GM12878 (cell line): ENCODE measurements at regions not wholly inside any gene's neighbourhood (a gene's known extent, or its start where the extent isn't known, plus 50 kb on each side); places are given as distances from the start of the nearest gene placed in this dataset.
"Not testable (repeated sequence)": the region's sequence is repeated elsewhere in the genome, so short reads cannot be mapped to it uniquely, and the experiment has no call there.

ENCODE experiments used
- ATAC-seq: fragments of 200-7000 bp; cut with Tn5 transposase; 3 replicates; pipeline ENCODE4 v1.9.1; 2020; ENCODE audit warnings: mild to moderate bottlenecking, moderate library complexity
- BruUV-seq: library from RNA; stranded (reverse); fragments of 400-500 nt; replicated peaks from 2 replicates; lab custom pipeline; 2021; lab: Mats Ljungman, UMichigan
- CTCF ChIA-PET: fragments of 300-600 bp; sonication (Branson Sonifier 250); formaldehyde crosslinking; extraction: SDS; loops from one replicate; lab custom pipeline; 2021; ENCODE audit warnings: inconsistent platforms; lab: Yijun Ruan, JAX
- POLR2A ChIA-PET: fragments of 350-600 bp; formaldehyde crosslinking; extraction: SDS; loops from one replicate; lab custom pipeline; 2021; ENCODE audit warnings: inconsistent platforms; lab: Charles Lee
- RAD21 ChIA-PET: fragments of 300-600 bp; sonication (Branson Sonifier 250); formaldehyde crosslinking; loops from one replicate; lab custom pipeline; 2023; ENCODE audit warnings: antibody characterized with exemption; ENCODE audit not compliant: unreplicated experiment; lab: Charles Lee
- SMC1A ChIA-PET: fragments of 300-600 bp; sonication (Branson Sonifier 250); formaldehyde crosslinking; loops from one replicate; lab custom pipeline; 2023; ENCODE audit not compliant: unreplicated experiment, uncharacterized antibody; lab: Charles Lee
- DNase-seq: peaks from one replicate; pipeline ENCODE4 v3.0.0-alpha.2; 2011; ENCODE audit warnings: low read depth, low spot score
- FAIRE-seq: peaks from 3 replicates; lab custom pipeline; 2011; peaks lifted over from hg19 to GRCh38; lab: Jason Lieb, UNC
- H2AFZ ChIP-seq: 2 replicates; pipeline ENCODE4 v1.6.0; 2011; ENCODE audit warnings: low read depth, low read length, control low read depth; ENCODE audit not compliant: control insufficient read depth
- H3K27ac ChIP-seq: 2 replicates; pipeline ENCODE4 v1.5.1; 2011; ENCODE audit warnings: control low read depth; ENCODE audit not compliant: control insufficient read depth, insufficient read depth
- H3K27me3 ChIP-seq, 2 experiments: replicated peaks in 1 of 2; 2 replicates each; pipeline versions ENCODE4 v1.6.0 to v1.6.1; 2011; ENCODE audit warnings: low read length in 1 of 2; ENCODE audit not compliant: control insufficient read depth in 2 of 2, insufficient read depth in 2 of 2
- H3K36me3 ChIP-seq, 2 experiments: 2 replicates each; pipeline ENCODE4 v1.5.1; 2011; ENCODE audit warnings: low read length in 1 of 2; ENCODE audit not compliant: control insufficient read depth in 2 of 2, insufficient read depth in 2 of 2
- H3K4me1 ChIP-seq: 2 replicates; pipeline ENCODE4 v1.6.1; 2011; ENCODE audit warnings: mild to moderate bottlenecking, low read length, moderate library complexity, mixed read lengths; ENCODE audit not compliant: control insufficient read depth, insufficient read depth
- H3K4me2 ChIP-seq: 2 replicates; pipeline ENCODE4 v1.6.0; 2011; ENCODE audit warnings: control low read depth; ENCODE audit not compliant: control insufficient read depth, insufficient read depth
- H3K4me3 ChIP-seq: fragments of 200-600 bp; sonication (generic); 2 replicates; pipeline ENCODE4 v1.5.1; 2016
- H3K79me2 ChIP-seq: 2 replicates; pipeline ENCODE4 v1.6.0; 2011; ENCODE audit warnings: low read length; ENCODE audit not compliant: control insufficient read depth, insufficient read depth
- H3K9ac ChIP-seq: 2 replicates; pipeline ENCODE4 v1.8.0; 2011; ENCODE audit warnings: low read length, control low read depth, mixed read lengths; ENCODE audit not compliant: control insufficient read depth, insufficient read depth
- H3K9me3 ChIP-seq: replicated peaks from 3 replicates; pipeline ENCODE4 v1.5.1; 2011; ENCODE audit warnings: mild to moderate bottlenecking, low read length; ENCODE audit not compliant: control insufficient read depth, insufficient read depth
- H4K20me1 ChIP-seq: 2 replicates; pipeline ENCODE4 v1.6.0; 2011; ENCODE audit not compliant: control insufficient read depth, insufficient read depth
- BMI1 ChIP-seq: fragments of 450-650 bp; IDR thresholded peaks from 2 replicates; pipeline ENCODE4 v1.6.1; 2016; ENCODE audit warnings: mild to moderate bottlenecking, moderate library complexity, borderline replicate concordance
- CREB1 ChIP-seq: IDR thresholded peaks from 2 replicates; pipeline ENCODE4 v1.6.1; 2012; ENCODE audit warnings: low read depth, mild to moderate bottlenecking, inconsistent platforms
- CREM ChIP-seq: IDR thresholded peaks from 2 replicates; pipeline ENCODE4 v1.6.1; 2014; ENCODE audit warnings: antibody characterized with exemption, low read depth
- EGR1 ChIP-seq, 2 experiments: IDR thresholded peaks; 1 replicate in 1 of 2; 2 replicates in 1 of 2; pipeline ENCODE4 v1.6.1; 2011 to 2012; ENCODE audit warnings: low read depth in 2 of 2, low read length in 2 of 2, borderline replicate concordance in 1 of 2, mild to moderate bottlenecking in 1 of 2, moderate library complexity in 1 of 2
- EZH2 ChIP-seq: IDR thresholded peaks from 2 replicates; pipeline ENCODE4 v1.6.1; 2012; ENCODE audit warnings: low read depth, mild to moderate bottlenecking, control low read depth, inconsistent platforms, low read length, borderline replicate concordance; ENCODE audit not compliant: control insufficient read depth
- FOXK2 ChIP-seq: fragments of 450-650 bp; IDR thresholded peaks from 2 replicates; pipeline ENCODE4 v1.6.1; 2017; ENCODE audit warnings: mild to moderate bottlenecking, moderate library complexity
- MXI1 ChIP-seq: fragments of 150-350 bp; IDR thresholded peaks from 2 replicates; pipeline ENCODE4 v1.6.1; 2011; ENCODE audit warnings: low read depth, mild to moderate bottlenecking, inconsistent platforms, low read length, improper control_type of control experiment
- MYB ChIP-seq: fragments of 150-350 bp; IDR thresholded peaks from 2 replicates; pipeline ENCODE4 v1.6.1; 2014; ENCODE audit warnings: mild to moderate bottlenecking, low read depth, low read length, borderline replicate concordance
- NFYB ChIP-seq: IDR thresholded peaks from 2 replicates; pipeline ENCODE4 v1.6.1; 2011; ENCODE audit warnings: low read depth, mild to moderate bottlenecking, low read length, improper control_type of control experiment, moderate library complexity; ENCODE audit not compliant: insufficient read depth
- NR2C1 ChIP-seq: fragments of 450-650 bp; IDR thresholded peaks from 2 replicates; pipeline ENCODE4 v1.6.1; 2017; ENCODE audit warnings: antibody characterized with exemption, mild to moderate bottlenecking, moderate library complexity
- POLR2A ChIP-seq: IDR thresholded peaks from 2 replicates; pipeline ENCODE4 v1.6.1; 2011; ENCODE audit warnings: low read depth, mild to moderate bottlenecking, low read length
- RCOR1 ChIP-seq: conservative IDR thresholded peaks from 2 replicates; pipeline ENCODE4 v1.6.1; 2012; ENCODE audit warnings: low read depth, low read length, improper control_type of control experiment
- RELA ChIP-seq: fragments of 450-650 bp; IDR thresholded peaks from 2 replicates; pipeline ENCODE4 v1.8.0; 2014; ENCODE audit warnings: borderline replicate concordance; ENCODE audit not compliant: partially characterized antibody
- SIX5 ChIP-seq: IDR thresholded peaks from 2 replicates; pipeline ENCODE4 v1.6.1; 2011; ENCODE audit warnings: mild to moderate bottlenecking, low read depth, low read length, moderate library complexity; ENCODE audit not compliant: severe bottlenecking
- SMAD5 ChIP-seq: IDR thresholded peaks from 2 replicates; pipeline ENCODE4 v1.6.1; 2016; ENCODE audit warnings: antibody characterized with exemption, low read depth
- SRF ChIP-seq, 2 experiments: IDR thresholded peaks; 2 replicates each; pipeline ENCODE4 v1.6.1; 2011; ENCODE audit warnings: low read depth in 2 of 2, low read length in 2 of 2, mild to moderate bottlenecking in 1 of 2, moderate library complexity in 1 of 2
- YY1 ChIP-seq: IDR thresholded peaks from 2 replicates; pipeline ENCODE4 v1.6.1; 2011; ENCODE audit warnings: low read depth, mild to moderate bottlenecking, low read length
- ZNF622 ChIP-seq: fragments of 450-650 bp; IDR thresholded peaks from 2 replicates; pipeline ENCODE4 v1.6.1; 2017; ENCODE audit warnings: mild to moderate bottlenecking, inconsistent platforms
- WGBS: methylation state at CpG from one replicate; pipeline ENCODE4 v1.1.6; 2016; ENCODE audit warnings: low lambda C conversion rate; ENCODE audit not compliant: insufficient replicate concordance, insufficient coverage; ENCODE audit errors: missing lambda C conversion rate; 5-methylcytosine and 5-hydroxymethylcytosine counted together
- in situ Hi-C: fragments of 300-500 bp; cut with MboI; formaldehyde crosslinking; loops from 9 replicates; pipeline ENCODE4 v1.14.3; 2018; ENCODE audit warnings: mixed read lengths
- intact Hi-C: fragments of 100-400 bp; cut with micrococcal nuclease; formaldehyde crosslinking; loops from one replicate; pipeline ENCODE4 v1.14.2; 2022; ENCODE audit not compliant: unreplicated experiment

DNA sequence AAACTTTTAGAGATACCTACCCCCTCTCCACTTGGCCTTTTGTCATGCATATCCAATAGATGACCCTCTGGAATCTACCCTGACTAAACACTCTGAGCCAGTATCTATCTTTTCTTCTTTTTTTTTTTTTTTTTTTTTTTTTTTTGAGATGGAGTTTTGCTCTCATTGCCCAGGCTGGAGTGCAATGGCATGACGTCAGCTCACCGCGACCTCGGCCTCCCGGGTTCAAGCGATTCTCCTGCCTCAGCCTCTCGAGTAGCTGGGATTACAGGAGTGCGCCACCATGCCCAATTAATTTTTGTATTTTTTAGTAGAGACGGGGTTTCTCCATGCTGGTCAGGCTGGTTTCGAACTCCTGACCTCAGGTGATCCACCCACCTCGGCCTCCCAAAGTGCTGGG, 50.8 kb upstream of the GRIN2B start:
- DNase-seq, H3K27ac ChIP-seq, H3K4me1 ChIP-seq, H3K9ac ChIP-seq, FAIRE-seq, POLR2A ChIA-PET, ATAC-seq, H3K9me3 ChIP-seq, H3K4me2 ChIP-seq, BruUV-seq, in situ Hi-C loops, intact Hi-C loops, H2AFZ ChIP-seq, SMC1A ChIA-PET, H3K27me3 ChIP-seq, H4K20me1 ChIP-seq, H3K36me3 ChIP-seq, RAD21 ChIA-PET, H3K4me3 ChIP-seq, H3K79me2 ChIP-seq: not testable (repeated sequence)
- WGBS, result 37% methylated on average over 10 of the region's 11 CpGs
- CTCF ChIA-PET, result interaction anchor here (1.4 kb wide), 1 partner anchor 153 kb away, joined by 3 read pairs; no protein-coding TSS in a partner anchor

DNA sequence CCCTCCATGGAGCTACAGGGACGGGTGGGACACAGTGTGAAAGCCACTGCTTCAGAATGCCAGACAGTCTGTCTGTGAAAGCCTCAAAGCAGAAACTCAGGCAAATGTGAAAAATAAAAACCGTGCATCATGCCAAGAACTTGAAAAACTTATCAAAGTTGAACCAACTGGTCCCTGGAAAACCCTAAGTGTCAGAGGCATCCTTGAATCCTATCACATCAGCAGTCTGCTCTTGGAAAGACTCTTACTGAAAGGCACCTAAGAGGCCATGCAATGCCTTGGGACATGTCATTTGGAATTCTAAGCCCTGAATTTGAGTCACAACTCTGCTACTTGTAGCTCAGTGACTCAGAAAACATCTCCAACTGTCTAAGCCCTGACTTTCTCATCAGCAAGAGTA, 62.4 kb upstream of the GRIN2B start:
- Histone ChIP-seq H3K36me3 (no peaks in the 10 kb centered on the region), H2AFZ (no peak overlapping the region), H3K27ac (no peak overlapping the region), H3K4me3 (no peak overlapping the region), H3K79me2 (no peaks in the 10 kb centered on the region), H3K9ac (no peak overlapping the region), H3K4me1 (no peaks in the 10 kb centered on the region), H3K9me3 (no peaks in the 10 kb centered on the region), H4K20me1 (no peaks in the 10 kb centered on the region), H3K27me3 (no peaks in the 10 kb centered on the region), H3K4me2 (no peak overlapping the region)
- DNase-seq, result no peak
- no peak for ATAC-seq
- BruUV-seq, result no TSS peak
- ChIA-PET POLR2A (no interaction called here), CTCF (no interaction called here), SMC1A (no interaction called here), RAD21 (no interaction called here)
- TF ChIP-seq CREM (no peak), EZH2 (no peak), FOXK2 (no peak), RELA (no peak), SRF (IDR thresholded peaks at IDR 0.05; ENCODE audit: low read depth in 2 of 2, low read length in 2 of 2) (no peak), EGR1 (IDR thresholded peaks at IDR 0.05; ENCODE audit: borderline replicate concordance in 1 of 2, low read depth in 2 of 2, low read length in 2 of 2) (no peak), MXI1 (no peak), YY1 (no peak), NFYB (no peak), POLR2A (no peak), NR2C1 (no peak), SMAD5 (no peak), MYB (no peak), RCOR1 (no peak), CREB1 (no peak), ZNF622 (no peak), SIX5 (no peak), BMI1 (no peak)
- whole genome bisulfite sequencing, result 28% methylated on average over 2 of the region's 2 CpGs
- no peak for FAIRE-seq
- intact Hi-C loops, result no loop called here
- in situ Hi-C loops, result no loop called here
